ENCODE measurements at regions not wholly inside any gene's neighbourhood (a gene's known extent, or its start where the extent isn't known, plus 50 kb on each side); places are given as distances from the start of the nearest gene placed in this dataset.

DNA sequence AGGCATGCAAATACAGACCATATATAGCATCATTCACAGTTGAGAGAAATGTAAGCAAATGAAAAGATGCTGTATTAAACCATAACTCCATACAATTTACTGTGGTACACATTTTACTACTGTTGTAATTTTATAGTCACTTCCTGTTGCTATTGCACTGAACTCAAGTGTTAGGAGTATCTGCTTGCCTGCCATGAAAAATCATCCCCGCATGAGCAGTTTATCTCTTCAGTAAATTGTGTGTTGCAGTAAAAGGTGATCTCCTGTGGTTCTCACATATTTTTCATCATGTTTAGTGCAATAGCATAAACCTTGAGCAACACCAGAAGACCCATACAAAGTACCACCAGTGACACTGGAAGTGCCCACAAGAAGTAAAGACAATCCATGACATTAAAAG lies 1153.4 kb downstream of the FAT4 start:
- FAIRE-seq (no peak), DNase-seq (ENCODE audit: low read depth, low spot score) (no peak)
- H3K27me3 ChIP-seq (ENCODE audit: control insufficient read depth in 2 of 2, insufficient read depth in 2 of 2, low read length in 2 of 2): no peaks in the 10 kb centered on the region
- no peak overlapping the region for H2AFZ ChIP-seq (ENCODE audit: low read depth, low read length)
- dilution Hi-C loops (cut with MboI; ENCODE audit: extremely low pct_ligation_motif_present, low sequenced_read_pairs): no loop called here
- H3K9ac ChIP-seq (replicated peaks; ENCODE audit: extremely low read depth, insufficient read depth, low read length): no peak overlapping the region
- H3K36me3 ChIP-seq (ENCODE audit: control insufficient read depth in 2 of 2, extremely low read depth in 1 of 2, insufficient read depth in 2 of 2, low read length in 2 of 2): no peaks in the 10 kb centered on the region
- H3K9me3 ChIP-seq (replicated peaks; ENCODE audit: control insufficient read depth, insufficient read depth, low read length): no peaks in the 10 kb centered on the region
- H3K79me2 ChIP-seq (ENCODE audit: control insufficient read depth, insufficient read depth, low read length): no peaks in the 10 kb centered on the region
- ChIA-PET CTCF (no interaction called here), POLR2A (no interaction called here)
- no peaks in the 10 kb centered on the region for H3K9me1 ChIP-seq (replicated peaks; ENCODE audit: control insufficient read depth, extremely low read depth, insufficient read depth, low read length)
- H3K27ac ChIP-seq (ENCODE audit: insufficient read depth, low read depth, low read length): no peak overlapping the region
- H4K20me1 ChIP-seq (replicated peaks; ENCODE audit: control insufficient read depth, extremely low read depth, insufficient read depth, low read length): no peaks in the 10 kb centered on the region
- intact Hi-C loops (cut with micrococcal nuclease): no loop called here
- no peak overlapping the region for H3K4me2 ChIP-seq (ENCODE audit: insufficient read depth, low read length)
- H3K4me1 ChIP-seq (ENCODE audit: control insufficient read depth, extremely low read depth, insufficient read depth, low read length): peaks cover 2% of the 10 kb centered on the region
- TF ChIP-seq GATA2 (IDR thresholded peaks at IDR 0.05; ENCODE audit: insufficient read depth, insufficient read length, low read depth, low read length) (no peak), MYC (IDR thresholded peaks at IDR 0.05; ENCODE audit: low read depth, low read length) (no peak), FOS (IDR thresholded peaks at IDR 0.05; ENCODE audit: borderline replicate concordance, insufficient read depth, low read length) (no peak), POLR2A (IDR thresholded peaks at IDR 0.05; ENCODE audit: low read depth, low read length) (no peak), EZH2 (IDR thresholded peaks at IDR 0.05; ENCODE audit: borderline replicate concordance, low read depth, low read length, severe bottlenecking) (no peak), JUN (IDR thresholded peaks at IDR 0.05; ENCODE audit: borderline replicate concordance, insufficient read depth, insufficient read length, low read depth) (no peak), POLR2AphosphoS5 (IDR thresholded peaks at IDR 0.05; ENCODE audit: insufficient read depth, low read depth, low read length) (no peak)
- TF ChIP-seq, protein P1, sequence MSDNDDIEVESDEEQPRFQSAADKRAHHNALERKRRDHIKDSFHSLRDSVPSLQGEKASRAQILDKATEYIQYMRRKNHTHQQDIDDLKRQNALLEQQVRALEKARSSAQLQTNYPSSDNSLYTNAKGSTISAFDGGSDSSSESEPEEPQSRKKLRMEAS (IDR thresholded peaks at IDR 0.05; ENCODE audit: insufficient read depth, insufficient read length): no peak
- TF ChIP-seq, protein P2, sequence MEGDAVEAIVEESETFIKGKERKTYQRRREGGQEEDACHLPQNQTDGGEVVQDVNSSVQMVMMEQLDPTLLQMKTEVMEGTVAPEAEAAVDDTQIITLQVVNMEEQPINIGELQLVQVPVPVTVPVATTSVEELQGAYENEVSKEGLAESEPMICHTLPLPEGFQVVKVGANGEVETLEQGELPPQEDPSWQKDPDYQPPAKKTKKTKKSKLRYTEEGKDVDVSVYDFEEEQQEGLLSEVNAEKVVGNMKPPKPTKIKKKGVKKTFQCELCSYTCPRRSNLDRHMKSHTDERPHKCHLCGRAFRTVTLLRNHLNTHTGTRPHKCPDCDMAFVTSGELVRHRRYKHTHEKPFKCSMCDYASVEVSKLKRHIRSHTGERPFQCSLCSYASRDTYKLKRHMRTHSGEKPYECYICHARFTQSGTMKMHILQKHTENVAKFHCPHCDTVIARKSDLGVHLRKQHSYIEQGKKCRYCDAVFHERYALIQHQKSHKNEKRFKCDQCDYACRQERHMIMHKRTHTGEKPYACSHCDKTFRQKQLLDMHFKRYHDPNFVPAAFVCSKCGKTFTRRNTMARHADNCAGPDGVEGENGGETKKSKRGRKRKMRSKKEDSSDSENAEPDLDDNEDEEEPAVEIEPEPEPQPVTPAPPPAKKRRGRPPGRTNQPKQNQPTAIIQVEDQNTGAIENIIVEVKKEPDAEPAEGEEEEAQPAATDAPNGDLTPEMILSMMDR (IDR thresholded peaks at IDR 0.05; ENCODE audit: extremely low read depth in 1 of 2, insufficient read depth in 1 of 2, low read depth in 1 of 2, low read length in 2 of 2): no peak
- BruUV-seq (replicated peaks): no TSS peak
- H3K4me3 ChIP-seq (replicated peaks in 1 of 3; ENCODE audit: insufficient read depth in 1 of 3, low read depth in 1 of 3, low read length in 3 of 3): no peak overlapping the region
